Activated CD4-positive, alpha-beta memory T cell treated with anti-CD3 and anti-CD28 coated beads, Interleukin-2, amount 10 ng/mL, durations not matched to agents 7 days and 5 days (primary cell): ENCODE measurements at regions not wholly inside any gene's neighbourhood (a gene's known extent, or its start where the extent isn't known, plus 50 kb on each side); places are given as distances from the start of the nearest gene placed in this dataset.

ENCODE experiments used
- CTCF ChIA-PET: fragments of 350-600 bp; sonication (Branson Sonifier 250); formaldehyde crosslinking; loops from one replicate; lab custom pipeline; 2021; ENCODE audit warnings: antibody characterized with exemption, inconsistent platforms; lab: Charles Lee
- POLR2A ChIA-PET: fragments of 350-600 bp; sonication (Branson Sonifier 250); formaldehyde crosslinking; loops from one replicate; lab custom pipeline; 2021; ENCODE audit warnings: antibody characterized with exemption; lab: Charles Lee
- DNase-seq: peaks from one replicate; pipeline ENCODE4 v3.0.0-alpha.2; 2020
- H3K27ac Mint-ChIP-seq: one replicate; pipeline ENCODE4 v1.8.0; 2021; ENCODE audit warnings: mild to moderate bottlenecking, mixed read lengths
- H3K27me3 Mint-ChIP-seq: one replicate; pipeline ENCODE4 v1.8.0; 2021; ENCODE audit warnings: mixed read lengths
- H3K36me3 Mint-ChIP-seq: one replicate; pipeline ENCODE4 v1.8.0; 2021; ENCODE audit warnings: low read depth, mixed read lengths
- H3K4me1 Mint-ChIP-seq: one replicate; pipeline ENCODE4 v1.8.0; 2021; ENCODE audit warnings: mixed read lengths
- H3K4me3 Mint-ChIP-seq: one replicate; pipeline ENCODE4 v1.8.0; 2021; ENCODE audit warnings: mild to moderate bottlenecking, mixed read lengths
- H3K9me3 Mint-ChIP-seq: one replicate; pipeline ENCODE4 v1.8.0; 2021; ENCODE audit warnings: mixed read lengths

DNA sequence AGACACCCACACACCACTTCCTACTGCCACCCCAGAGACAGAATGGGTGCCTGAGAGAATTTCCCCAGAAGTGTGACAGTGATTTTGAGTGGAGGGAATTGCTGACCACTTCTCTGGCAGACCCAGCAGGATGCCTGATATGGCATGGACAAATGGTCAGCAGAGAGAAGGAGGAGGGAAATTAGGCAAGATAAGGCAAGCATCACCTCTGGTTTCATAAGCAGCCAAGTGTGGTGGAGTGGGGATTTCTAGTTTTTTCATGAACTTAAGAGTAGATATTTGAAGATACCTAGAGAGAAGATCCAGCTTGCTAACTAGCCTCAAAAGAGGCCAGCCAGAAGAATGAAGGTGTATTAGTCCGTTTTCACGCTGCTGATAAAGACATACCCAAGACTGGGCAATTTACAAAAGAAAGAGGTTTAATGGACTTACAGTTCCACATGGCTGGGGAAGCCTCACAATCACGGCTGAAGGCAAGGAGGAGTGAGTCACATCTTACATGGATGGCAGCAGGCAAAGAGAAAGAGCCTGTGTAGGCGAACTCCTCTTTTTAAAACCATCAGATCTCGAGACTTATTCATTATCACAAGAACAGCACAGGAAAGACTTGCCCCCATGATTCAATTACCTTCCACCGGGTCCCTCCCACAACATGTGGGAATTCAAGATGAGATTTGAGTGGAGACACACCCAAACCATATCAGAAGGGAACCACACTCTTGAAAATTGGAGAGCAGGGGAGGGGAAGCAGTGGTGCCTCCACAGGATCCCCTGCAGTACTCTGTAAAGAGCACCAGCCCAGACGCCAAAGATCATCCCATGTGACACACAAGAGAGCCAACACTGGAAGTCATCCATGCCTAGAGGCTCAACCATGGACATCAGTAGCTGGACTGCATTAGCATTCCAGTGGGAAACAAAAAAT lies 64.2 kb downstream of the RBM43 start:
- Mint-ChIP-seq H3K4me3 (no peak overlapping the region), H3K36me3 (no peaks in the 10 kb centered on the region), H3K9me3 (no peaks in the 10 kb centered on the region), H3K27me3 (peaks cover 11% of the 10 kb centered on the region), H3K4me1 (no peaks in the 10 kb centered on the region), H3K27ac (no peak overlapping the region)
- CTCF ChIA-PET, result no interaction called here
- POLR2A ChIA-PET, result no interaction called here
- no peak for DNase-seq

DNA sequence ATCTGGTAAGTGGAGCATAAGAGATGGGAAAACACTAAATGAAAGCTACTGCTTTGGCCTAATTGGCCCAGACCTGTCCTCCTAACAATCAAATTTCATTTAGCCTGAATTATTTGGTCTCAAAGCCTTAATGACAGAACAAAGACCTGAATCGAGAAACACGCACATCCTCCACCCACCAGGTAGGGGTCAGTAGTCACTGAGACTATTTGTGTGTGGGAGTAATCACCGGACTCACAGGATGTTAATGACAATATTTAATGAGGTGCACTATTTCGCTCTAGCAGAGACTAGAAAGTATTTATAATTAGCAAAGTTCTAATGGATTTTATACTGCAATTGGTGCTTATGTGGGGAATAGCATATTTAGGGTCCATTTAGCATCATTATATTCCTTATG lies 68.1 kb downstream of the RBM43 start:
- no peak overlapping the region for H3K27ac Mint-ChIP-seq
- DNase-seq, result no peak
- ChIA-PET CTCF (no interaction called here), POLR2A (no interaction called here)
- no peaks in the 10 kb centered on the region for H3K9me3 Mint-ChIP-seq
- no peaks in the 10 kb centered on the region for H3K36me3 Mint-ChIP-seq
- no peaks in the 10 kb centered on the region for H3K4me1 Mint-ChIP-seq
- no peak overlapping the region for H3K4me3 Mint-ChIP-seq
- peaks cover 10% of the 10 kb centered on the region for H3K27me3 Mint-ChIP-seq

DNA sequence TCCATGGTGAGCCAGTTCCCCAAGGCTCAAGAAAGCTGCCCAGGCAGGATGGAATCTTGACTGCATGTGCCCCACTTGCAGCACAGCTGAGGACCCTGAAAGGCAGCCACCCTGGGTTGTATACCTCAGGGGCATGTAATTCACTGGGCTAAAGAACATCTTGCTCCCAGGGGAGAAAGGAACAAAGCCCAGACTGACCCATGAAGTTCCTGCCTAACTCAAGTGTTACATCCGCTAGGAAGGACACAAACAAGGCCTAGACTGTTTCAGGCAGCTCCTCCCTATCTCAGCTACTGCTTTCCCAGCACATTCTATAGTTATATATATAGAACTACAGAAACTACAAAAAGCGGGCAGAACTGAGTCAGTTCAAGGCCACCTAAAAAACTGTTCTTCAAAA lies 69.0 kb downstream of the RBM43 start:
- H3K27me3 Mint-ChIP-seq, result peaks cover 6% of the 10 kb centered on the region
- CTCF ChIA-PET, result no interaction called here
- POLR2A ChIA-PET, result no interaction called here
- no peaks in the 10 kb centered on the region for H3K4me1 Mint-ChIP-seq
- no peaks in the 10 kb centered on the region for H3K36me3 Mint-ChIP-seq
- DNase-seq, result no peak
- no peaks in the 10 kb centered on the region for H3K9me3 Mint-ChIP-seq
- H3K4me3 Mint-ChIP-seq, result no peak overlapping the region
- H3K27ac Mint-ChIP-seq, result no peak overlapping the region

DNA sequence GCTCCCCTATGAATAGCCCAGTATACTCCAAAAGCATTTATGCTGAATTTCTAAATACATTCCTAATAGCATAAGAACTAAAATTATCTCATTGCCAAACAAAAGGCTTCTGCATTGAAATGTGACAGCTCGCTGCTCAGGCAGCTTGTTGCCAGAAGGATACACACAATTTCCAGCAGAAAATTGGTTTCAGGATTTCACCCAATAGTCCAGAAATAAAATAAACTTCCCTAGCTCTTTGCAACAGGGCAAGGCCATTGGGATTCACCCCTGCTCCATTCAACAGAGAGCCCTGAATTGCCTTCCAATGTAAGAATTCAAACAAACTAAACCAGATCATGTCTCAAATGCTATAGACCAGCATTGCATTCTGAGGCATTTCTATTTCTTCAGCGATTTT lies 70.7 kb downstream of the RBM43 start:
- ChIA-PET CTCF (no interaction called here), POLR2A (no interaction called here)
- Mint-ChIP-seq H3K36me3 (no peaks in the 10 kb centered on the region), H3K9me3 (no peaks in the 10 kb centered on the region), H3K27ac (no peak overlapping the region), H3K4me3 (no peak overlapping the region), H3K4me1 (no peaks in the 10 kb centered on the region), H3K27me3 (no peaks in the 10 kb centered on the region)
- no peak for DNase-seq

DNA sequence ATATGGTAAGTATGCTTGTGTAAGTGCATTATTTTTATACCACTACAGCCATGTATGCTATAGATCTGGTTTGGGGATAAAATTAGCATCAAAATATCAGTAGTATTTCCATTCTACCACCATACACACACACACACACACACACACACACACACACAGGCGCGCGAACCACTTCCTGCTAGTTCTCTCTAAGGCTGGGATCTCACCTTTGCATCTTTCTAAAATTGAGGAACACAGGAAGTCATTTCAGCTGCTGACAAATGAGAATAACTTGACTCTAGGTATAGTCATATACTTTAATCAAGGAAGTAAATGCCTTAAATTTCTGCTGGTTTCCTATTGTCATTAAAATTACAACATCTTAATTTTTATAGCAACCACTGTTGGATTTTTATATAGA lies 72.5 kb downstream of the RBM43 start:
- CTCF ChIA-PET, result no interaction called here
- Mint-ChIP-seq H3K9me3 (no peaks in the 10 kb centered on the region), H3K27ac (no peak overlapping the region), H3K36me3 (no peaks in the 10 kb centered on the region), H3K4me1 (no peaks in the 10 kb centered on the region), H3K27me3 (no peaks in the 10 kb centered on the region), H3K4me3 (no peak overlapping the region)
- POLR2A ChIA-PET, result no interaction called here
- peak; percentile 17 for DNase-seq

DNA sequence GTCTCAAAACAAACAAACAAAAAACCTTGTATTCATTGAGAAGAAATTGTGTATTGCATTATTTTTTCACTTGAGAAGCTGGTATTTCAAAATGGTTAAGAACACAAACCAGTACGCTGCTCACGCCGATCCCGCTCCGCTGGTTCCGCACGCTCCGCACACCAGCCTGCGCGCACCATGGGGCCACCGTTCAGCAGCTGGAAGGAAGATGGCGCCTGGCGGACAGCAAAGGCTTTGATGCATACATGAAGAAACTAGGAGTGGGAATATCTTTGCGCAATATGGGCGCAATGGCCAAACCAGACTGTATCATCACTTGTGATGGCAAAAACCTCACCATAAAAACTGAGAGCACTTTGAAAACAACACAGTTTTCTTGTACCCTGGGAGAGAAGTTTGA lies 75.7 kb downstream of the RBM43 start:
- ChIA-PET CTCF (no interaction called here), POLR2A (no interaction called here)
- DNase-seq, result no peak
- no peak overlapping the region for H3K27ac Mint-ChIP-seq
- no peaks in the 10 kb centered on the region for H3K4me1 Mint-ChIP-seq
- H3K27me3 Mint-ChIP-seq, result peaks cover 5% of the 10 kb centered on the region
- no peaks in the 10 kb centered on the region for H3K36me3 Mint-ChIP-seq
- H3K4me3 Mint-ChIP-seq, result no peak overlapping the region
- H3K9me3 Mint-ChIP-seq, result no peaks in the 10 kb centered on the region

DNA sequence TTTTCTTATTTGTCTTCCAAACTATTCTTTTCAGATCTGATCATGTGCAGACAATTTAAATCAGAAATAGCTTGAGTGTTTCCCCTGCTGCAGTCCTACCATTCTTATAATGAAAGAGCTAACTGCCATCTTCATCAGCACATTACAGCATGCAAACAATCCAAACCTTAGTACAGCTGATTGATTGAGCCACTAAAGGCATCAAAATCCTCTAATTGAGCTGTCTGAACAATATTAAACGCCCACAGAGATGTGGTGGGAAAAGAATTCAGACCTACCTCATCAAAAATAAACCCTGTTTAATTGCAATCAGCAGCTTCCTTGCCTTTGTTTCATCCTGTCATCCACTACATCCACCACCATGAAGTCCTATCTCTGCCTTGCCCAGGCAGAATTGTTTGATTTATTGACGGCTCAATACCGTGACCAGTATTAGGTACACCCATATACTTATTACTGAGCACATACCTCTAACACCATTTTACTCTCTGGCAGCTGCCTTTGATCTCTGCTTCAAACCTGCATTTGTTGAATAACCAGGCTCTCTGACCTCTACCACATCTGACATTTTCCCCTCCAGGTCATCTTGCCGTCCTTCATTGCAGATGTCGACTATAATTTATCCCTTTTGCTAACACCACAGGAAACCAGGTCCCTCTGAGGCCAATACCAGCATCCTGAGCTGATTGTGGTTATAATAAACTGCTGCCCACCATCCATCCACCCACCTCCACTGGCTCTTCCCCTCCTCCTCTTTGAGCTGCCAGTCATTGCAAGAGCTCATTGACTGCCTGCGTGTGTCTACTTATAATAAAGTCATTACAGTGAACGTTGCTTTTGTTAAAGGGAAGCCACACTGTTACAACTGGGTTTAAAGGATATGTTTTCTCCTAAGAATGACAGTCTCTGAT lies 78.5 kb downstream of the RBM43 start:
- H3K4me3 Mint-ChIP-seq, result no peak overlapping the region
- POLR2A ChIA-PET, result no interaction called here
- no peaks in the 10 kb centered on the region for H3K4me1 Mint-ChIP-seq
- H3K36me3 Mint-ChIP-seq, result no peaks in the 10 kb centered on the region
- CTCF ChIA-PET, result no interaction called here
- H3K9me3 Mint-ChIP-seq, result no peaks in the 10 kb centered on the region
- H3K27me3 Mint-ChIP-seq, result peaks cover 7% of the 10 kb centered on the region
- no peak overlapping the region for H3K27ac Mint-ChIP-seq
- DNase-seq, result no peak

DNA sequence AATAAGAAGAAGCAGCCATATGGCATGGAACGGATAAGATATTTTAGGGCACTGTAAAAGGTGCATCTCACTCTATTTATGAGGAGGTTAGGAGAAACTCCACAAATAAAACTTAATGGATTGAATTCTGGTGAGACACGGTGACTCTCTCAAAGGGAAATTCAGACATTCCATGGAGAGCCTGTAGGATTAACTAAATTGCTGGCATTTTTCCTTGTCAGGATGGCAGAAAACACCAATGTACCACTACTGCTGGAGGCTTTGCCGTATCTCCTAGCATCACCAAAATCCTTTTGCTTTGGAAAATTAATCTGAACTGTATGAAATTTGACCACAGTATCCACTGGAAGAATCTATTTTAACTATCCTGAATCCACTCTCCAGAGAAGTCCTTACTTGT lies 79.3 kb downstream of the RBM43 start:
- H3K4me1 Mint-ChIP-seq, result no peaks in the 10 kb centered on the region
- H3K9me3 Mint-ChIP-seq, result no peaks in the 10 kb centered on the region
- no peak overlapping the region for H3K27ac Mint-ChIP-seq
- no peaks in the 10 kb centered on the region for H3K36me3 Mint-ChIP-seq
- CTCF ChIA-PET, result no interaction called here
- peaks cover 7% of the 10 kb centered on the region for H3K27me3 Mint-ChIP-seq
- H3K4me3 Mint-ChIP-seq, result no peak overlapping the region
- no peak for DNase-seq
- POLR2A ChIA-PET, result no interaction called here

DNA sequence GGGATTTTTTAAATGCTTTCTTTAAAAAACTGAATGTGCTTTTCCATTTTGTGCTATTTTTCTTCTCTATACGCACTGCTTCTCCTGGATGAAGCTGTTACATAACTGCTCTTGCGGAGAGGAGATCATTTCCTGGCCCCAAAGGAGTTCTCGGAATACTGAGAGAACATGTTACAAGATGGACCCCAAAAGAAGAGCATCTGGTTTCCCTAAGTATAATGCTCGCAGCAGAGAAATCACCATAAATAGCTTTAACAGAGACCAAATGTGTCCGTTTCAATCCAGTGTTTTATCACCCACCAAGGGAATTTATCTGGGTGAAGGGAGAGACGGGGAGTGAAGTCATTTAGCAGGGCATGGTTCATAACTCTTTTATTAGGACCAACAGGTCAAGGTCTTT lies 80.1 kb downstream of the RBM43 start:
- no peak for DNase-seq
- Mint-ChIP-seq H3K4me1 (no peaks in the 10 kb centered on the region), H3K9me3 (no peaks in the 10 kb centered on the region), H3K4me3 (no peak overlapping the region), H3K27me3 (peaks cover 7% of the 10 kb centered on the region), H3K27ac (no peak overlapping the region), H3K36me3 (no peaks in the 10 kb centered on the region)
- POLR2A ChIA-PET, result no interaction called here
- CTCF ChIA-PET, result no interaction called here

DNA sequence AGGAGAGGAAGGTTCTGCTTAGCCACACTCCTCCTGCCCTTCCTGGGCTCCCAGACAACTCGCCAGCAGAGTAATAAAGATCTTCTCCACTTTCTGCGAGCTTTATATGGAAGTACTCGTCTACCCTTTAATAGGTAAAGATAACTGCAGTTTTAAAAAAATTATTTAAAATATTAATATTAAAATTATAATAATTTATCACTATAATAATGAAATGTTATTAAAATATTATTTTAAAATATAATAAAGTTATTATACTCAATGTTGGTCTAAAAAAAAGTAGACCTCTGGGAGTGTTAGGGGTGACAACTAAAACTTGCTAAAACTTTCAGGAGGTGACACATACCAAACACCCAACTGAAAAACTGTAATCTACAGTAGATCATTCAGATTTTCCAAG lies 81.5 kb downstream of the RBM43 start:
- POLR2A ChIA-PET, result no interaction called here
- Mint-ChIP-seq H3K4me1 (no peaks in the 10 kb centered on the region), H3K27me3 (peaks cover 9% of the 10 kb centered on the region), H3K4me3 (no peak overlapping the region), H3K9me3 (no peaks in the 10 kb centered on the region), H3K27ac (no peak overlapping the region), H3K36me3 (no peaks in the 10 kb centered on the region)
- CTCF ChIA-PET, result no interaction called here
- DNase-seq, result no peak

DNA sequence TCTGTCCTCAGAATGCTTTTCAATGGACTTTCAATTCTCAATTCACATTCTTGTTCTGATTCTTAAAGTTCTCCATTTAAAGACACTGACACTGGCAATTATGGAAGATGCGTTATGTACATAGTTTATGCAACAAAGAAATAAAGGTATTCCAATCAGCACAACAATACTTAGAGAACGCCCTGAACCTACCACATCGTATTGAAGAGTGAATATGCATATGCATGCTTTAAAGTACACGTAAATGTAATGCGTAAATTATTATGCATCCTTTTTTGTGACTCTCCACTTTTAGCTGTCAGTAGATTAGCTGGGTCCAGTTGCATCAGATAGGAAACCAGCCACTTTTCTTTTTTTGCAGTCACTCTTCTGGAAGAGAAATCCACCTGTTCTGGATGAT lies 83.5 kb downstream of the RBM43 start:
- ChIA-PET CTCF (no interaction called here), POLR2A (no interaction called here)
- Mint-ChIP-seq H3K4me3 (no peak overlapping the region), H3K4me1 (no peaks in the 10 kb centered on the region), H3K36me3 (no peaks in the 10 kb centered on the region), H3K27me3 (peaks cover 11% of the 10 kb centered on the region), H3K27ac (no peak overlapping the region), H3K9me3 (no peaks in the 10 kb centered on the region)
- DNase-seq, result no peak

DNA sequence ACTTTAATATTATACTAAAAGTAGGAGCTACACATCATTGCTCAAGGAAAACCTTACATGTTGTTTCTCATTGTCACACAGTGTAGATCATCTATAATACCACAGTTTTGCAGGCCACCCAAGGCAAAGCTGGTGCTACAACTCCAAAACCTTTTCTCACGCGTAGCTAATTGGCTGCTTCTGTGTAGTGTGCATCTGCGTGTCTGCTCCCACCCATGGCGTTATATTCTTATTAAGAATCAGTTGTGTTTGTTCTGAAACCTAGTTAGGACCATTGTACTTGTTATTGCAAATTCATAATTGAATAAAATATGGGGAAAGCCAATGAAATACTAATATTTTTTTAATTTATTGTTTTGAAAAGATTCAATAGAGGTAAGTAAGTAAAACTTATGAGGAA lies 83.9 kb downstream of the RBM43 start:
- ChIA-PET POLR2A (no interaction called here), CTCF (no interaction called here)
- peaks cover 10% of the 10 kb centered on the region for H3K27me3 Mint-ChIP-seq
- no peaks in the 10 kb centered on the region for H3K36me3 Mint-ChIP-seq
- DNase-seq, result no peak
- no peaks in the 10 kb centered on the region for H3K4me1 Mint-ChIP-seq
- no peak overlapping the region for H3K4me3 Mint-ChIP-seq
- H3K9me3 Mint-ChIP-seq, result no peaks in the 10 kb centered on the region
- no peak overlapping the region for H3K27ac Mint-ChIP-seq

DNA sequence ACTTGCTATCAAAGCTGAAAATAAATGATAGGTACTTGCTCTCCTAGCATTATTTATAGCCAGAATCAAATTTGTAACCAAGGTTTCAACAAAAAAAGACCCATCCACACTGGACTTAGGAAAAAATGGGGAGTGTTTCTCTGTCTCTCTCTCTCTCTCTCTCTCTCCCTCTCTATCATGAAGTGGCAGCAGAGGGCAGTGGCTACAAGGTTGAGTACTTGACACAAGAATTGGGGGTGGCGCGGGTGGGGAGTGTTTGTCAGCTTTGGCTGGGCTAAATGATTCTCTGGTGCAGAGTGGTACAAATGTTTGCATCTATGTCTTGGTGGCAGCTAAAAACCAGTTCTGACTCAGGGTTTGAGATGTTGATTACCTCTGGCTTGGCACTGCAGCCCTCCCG lies 85.0 kb downstream of the RBM43 start:
- peaks cover 8% of the 10 kb centered on the region for H3K27me3 Mint-ChIP-seq

More for the DNA sequence above, 85.0 kb downstream of the RBM43 start:
- H3K9me3 Mint-ChIP-seq, result no peaks in the 10 kb centered on the region
- no peak overlapping the region for H3K27ac Mint-ChIP-seq
- no peaks in the 10 kb centered on the region for H3K36me3 Mint-ChIP-seq
- no peak overlapping the region for H3K4me3 Mint-ChIP-seq
- ChIA-PET POLR2A (no interaction called here), CTCF (no interaction called here)
- no peaks in the 10 kb centered on the region for H3K4me1 Mint-ChIP-seq
- no peak for DNase-seq
